ENCODE measurements at regions not wholly inside any gene's neighbourhood (a gene's known extent, or its start where the extent isn't known, plus 50 kb on each side); places are given as distances from the start of the nearest gene placed in this dataset.

- Histone ChIP-seq H3K36me3 (ENCODE audit: control insufficient read depth in 1 of 2, insufficient read depth in 2 of 2, low read length in 2 of 2) (no peaks in the 10 kb centered on the region), H3K4me1 (ENCODE audit: control insufficient read depth in 1 of 2, insufficient read depth in 2 of 2, low read length in 2 of 2) (no peaks in the 10 kb centered on the region), H3K27me3 (ENCODE audit: low read depth, low read length) (no peaks in the 10 kb centered on the region), H3K4me3 (ENCODE audit: low read depth in 1 of 2, low read length in 2 of 2) (no peak overlapping the region), H3K9me3 (ENCODE audit: control insufficient read depth in 1 of 2, low read length in 2 of 2) (no peaks in the 10 kb centered on the region), H3K27ac (ENCODE audit: low read length) (no peak overlapping the region)
These were observed 51.1 kb upstream of the BEGAIN start for GRCh38 chr14:100638211-100638855.

- Histone ChIP-seq H3K9me3 (ENCODE audit: control insufficient read depth in 1 of 2, low read length in 2 of 2) (no peaks in the 10 kb centered on the region), H3K4me1 (ENCODE audit: control insufficient read depth in 1 of 2, insufficient read depth in 2 of 2, low read length in 2 of 2) (no peaks in the 10 kb centered on the region), H3K27ac (ENCODE audit: low read length) (no peak overlapping the region), H3K36me3 (ENCODE audit: control insufficient read depth in 1 of 2, insufficient read depth in 2 of 2, low read length in 2 of 2) (no peaks in the 10 kb centered on the region), H3K4me3 (ENCODE audit: low read depth in 1 of 2, low read length in 2 of 2) (no peak overlapping the region), H3K27me3 (ENCODE audit: low read depth, low read length) (no peaks in the 10 kb centered on the region)
These were observed 52.1 kb upstream of the BEGAIN start for GRCh38 chr14:100639280-100639679.

- Histone ChIP-seq H3K4me3 (ENCODE audit: low read depth in 1 of 2, low read length in 2 of 2) (no peak overlapping the region), H3K36me3 (ENCODE audit: control insufficient read depth in 1 of 2, insufficient read depth in 2 of 2, low read length in 2 of 2) (no peaks in the 10 kb centered on the region), H3K4me1 (ENCODE audit: control insufficient read depth in 1 of 2, insufficient read depth in 2 of 2, low read length in 2 of 2) (peaks cover 0 to 3% of the 10 kb centered on the region in 2 donors), H3K27me3 (ENCODE audit: low read depth, low read length) (no peaks in the 10 kb centered on the region), H3K9me3 (ENCODE audit: control insufficient read depth in 1 of 2, low read length in 2 of 2) (no peaks in the 10 kb centered on the region), H3K27ac (ENCODE audit: low read length) (no peak overlapping the region)
These were observed 53.5 kb upstream of the BEGAIN start for GRCh38 chr14:100640471-100641273.

- Histone ChIP-seq H3K36me3 (ENCODE audit: control insufficient read depth in 1 of 2, insufficient read depth in 2 of 2, low read length in 2 of 2) (no peaks in the 10 kb centered on the region), H3K9me3 (ENCODE audit: control insufficient read depth in 1 of 2, low read length in 2 of 2) (no peaks in the 10 kb centered on the region), H3K27me3 (ENCODE audit: low read depth, low read length) (no peaks in the 10 kb centered on the region), H3K4me1 (ENCODE audit: control insufficient read depth in 1 of 2, insufficient read depth in 2 of 2, low read length in 2 of 2) (peaks cover 0 to 4% of the 10 kb centered on the region in 2 donors), H3K27ac (ENCODE audit: low read length) (no peak overlapping the region), H3K4me3 (ENCODE audit: low read depth in 1 of 2, low read length in 2 of 2) (no peak overlapping the region)
These were observed 54.1 kb upstream of the BEGAIN start for GRCh38 chr14:100641274-100641860.

GRCh38 chr14:100643426-100643825, 56.2 kb upstream of the BEGAIN start:
- Histone ChIP-seq H3K9me3 (ENCODE audit: control insufficient read depth in 1 of 2, low read length in 2 of 2) (no peaks in the 10 kb centered on the region), H3K4me1 (ENCODE audit: control insufficient read depth in 1 of 2, insufficient read depth in 2 of 2, low read length in 2 of 2) (peaks cover 0 to 4% of the 10 kb centered on the region in 2 donors)

GRCh38 chr14:100644383-100644782, 57.2 kb upstream of the BEGAIN start:
- H3K27ac ChIP-seq (ENCODE audit: low read length) = no peak overlapping the region
- H3K4me3 ChIP-seq (ENCODE audit: low read depth in 1 of 2, low read length in 2 of 2) = no peak overlapping the region
- H3K36me3 ChIP-seq (ENCODE audit: control insufficient read depth in 1 of 2, insufficient read depth in 2 of 2, low read length in 2 of 2) = no peaks in the 10 kb centered on the region
- H3K27me3 ChIP-seq (ENCODE audit: low read depth, low read length) = no peaks in the 10 kb centered on the region
- H3K4me1 ChIP-seq (ENCODE audit: control insufficient read depth in 1 of 2, insufficient read depth in 2 of 2, low read length in 2 of 2) = peaks cover 0 to 4% of the 10 kb centered on the region in 2 donors
- no peaks in the 10 kb centered on the region for H3K9me3 ChIP-seq (ENCODE audit: control insufficient read depth in 1 of 2, low read length in 2 of 2)

More at GRCh38 chr14:100643426-100643825, 56.2 kb upstream of the BEGAIN start:
- no peaks in the 10 kb centered on the region for H3K36me3 ChIP-seq (ENCODE audit: control insufficient read depth in 1 of 2, insufficient read depth in 2 of 2, low read length in 2 of 2)
- H3K4me3 ChIP-seq (ENCODE audit: low read depth in 1 of 2, low read length in 2 of 2) = no peak overlapping the region
- no peak overlapping the region for H3K27ac ChIP-seq (ENCODE audit: low read length)
- H3K27me3 ChIP-seq (ENCODE audit: low read depth, low read length) = no peaks in the 10 kb centered on the region

- H3K36me3 ChIP-seq (ENCODE audit: control insufficient read depth in 1 of 2, insufficient read depth in 2 of 2, low read length in 2 of 2) = no peaks in the 10 kb centered on the region
- no peak overlapping the region for H3K27ac ChIP-seq (ENCODE audit: low read length)
- H3K27me3 ChIP-seq (ENCODE audit: low read depth, low read length) = no peaks in the 10 kb centered on the region
- peaks cover 0 to 4% of the 10 kb centered on the region in 2 donors for H3K4me1 ChIP-seq (ENCODE audit: control insufficient read depth in 1 of 2, insufficient read depth in 2 of 2, low read length in 2 of 2)
- no peak overlapping the region for H3K4me3 ChIP-seq (ENCODE audit: low read depth in 1 of 2, low read length in 2 of 2)
- H3K9me3 ChIP-seq (ENCODE audit: control insufficient read depth in 1 of 2, low read length in 2 of 2) = no peaks in the 10 kb centered on the region
These were observed 57.6 kb upstream of the BEGAIN start for GRCh38 chr14:100644784-100645183.

GRCh38 chr14:100645196-100645981, 58.2 kb upstream of the BEGAIN start:
- Histone ChIP-seq H3K4me3 (ENCODE audit: low read depth in 1 of 2, low read length in 2 of 2) (no peak overlapping the region), H3K36me3 (ENCODE audit: control insufficient read depth in 1 of 2, insufficient read depth in 2 of 2, low read length in 2 of 2) (no peaks in the 10 kb centered on the region), H3K9me3 (ENCODE audit: control insufficient read depth in 1 of 2, low read length in 2 of 2) (no peaks in the 10 kb centered on the region), H3K4me1 (ENCODE audit: control insufficient read depth in 1 of 2, insufficient read depth in 2 of 2, low read length in 2 of 2) (peaks cover 0 to 4% of the 10 kb centered on the region in 2 donors), H3K27ac (ENCODE audit: low read length) (no peak overlapping the region), H3K27me3 (ENCODE audit: low read depth, low read length) (no peaks in the 10 kb centered on the region)

GRCh38 chr14:100645982-100646314, 58.7 kb upstream of the BEGAIN start:
- no peaks in the 10 kb centered on the region for H3K36me3 ChIP-seq (ENCODE audit: control insufficient read depth in 1 of 2, insufficient read depth in 2 of 2, low read length in 2 of 2)
- H3K4me1 ChIP-seq (ENCODE audit: control insufficient read depth in 1 of 2, insufficient read depth in 2 of 2, low read length in 2 of 2) = peaks cover 0 to 4% of the 10 kb centered on the region in 2 donors
- H3K9me3 ChIP-seq (ENCODE audit: control insufficient read depth in 1 of 2, low read length in 2 of 2) = no peaks in the 10 kb centered on the region
- no peak overlapping the region for H3K4me3 ChIP-seq (ENCODE audit: low read depth in 1 of 2, low read length in 2 of 2)
- no peaks in the 10 kb centered on the region for H3K27me3 ChIP-seq (ENCODE audit: low read depth, low read length)
- H3K27ac ChIP-seq (ENCODE audit: low read length) = no peak overlapping the region

GRCh38 chr14:100648474-100649172, 61.4 kb upstream of the BEGAIN start:
- Histone ChIP-seq H3K4me3 (ENCODE audit: low read depth in 1 of 2, low read length in 2 of 2) (no peak overlapping the region), H3K4me1 (ENCODE audit: control insufficient read depth in 1 of 2, insufficient read depth in 2 of 2, low read length in 2 of 2) (peaks cover 0 to 4% of the 10 kb centered on the region in 2 donors), H3K9me3 (ENCODE audit: control insufficient read depth in 1 of 2, low read length in 2 of 2) (no peaks in the 10 kb centered on the region), H3K27ac (ENCODE audit: low read length) (no peak overlapping the region), H3K27me3 (ENCODE audit: low read depth, low read length) (peaks cover 5% of the 10 kb centered on the region), H3K36me3 (ENCODE audit: control insufficient read depth in 1 of 2, insufficient read depth in 2 of 2, low read length in 2 of 2) (no peaks in the 10 kb centered on the region)
